LHCN-M2 (cell line): ENCODE measurements at regions not wholly inside any gene's neighbourhood (a gene's known extent, or its start where the extent isn't known, plus 50 kb on each side); places are given as distances from the start of the nearest gene placed in this dataset.
"Not testable (repeated sequence)": the region's sequence is repeated elsewhere in the genome, so short reads cannot be mapped to it uniquely, and the experiment has no call there.

Source experiments
- DNase-seq: peaks from one replicate; pipeline ENCODE4 v3.0.0-alpha.2; 2012; ENCODE audit warnings: low read depth

- DNase-seq = no peak
These were observed 530.0 kb downstream of the PRR16 start for GRCh38 chr5:120994112-120994511.

GRCh38 chr5:120999550-120999949 lies 535.5 kb downstream of the PRR16 start:
- no peak for DNase-seq

GRCh38 chr5:121006217-121006616 lies 542.1 kb downstream of the PRR16 start:
- DNase-seq = no peak

- DNase-seq = no peak
These were observed 543.9 kb downstream of the PRR16 start for GRCh38 chr5:121008041-121008440.

- DNase-seq = no peak
These were observed 545.0 kb downstream of the PRR16 start for GRCh38 chr5:121009058-121009457.

GRCh38 chr5:121018004-121018403 lies 553.9 kb downstream of the PRR16 start:
- no peak for DNase-seq

- DNase-seq = no peak
These were observed 555.0 kb downstream of the PRR16 start for GRCh38 chr5:121019106-121019505.

GRCh38 chr5:121019734-121020133 lies 555.6 kb downstream of the PRR16 start:
- DNase-seq = no peak

- DNase-seq = no peak
These were observed 557.6 kb downstream of the PRR16 start for GRCh38 chr5:121021681-121022080.

- no peak for DNase-seq
These were observed 560.6 kb downstream of the PRR16 start for GRCh38 chr5:121024416-121025311.

- DNase-seq = no peak
These were observed 561.6 kb downstream of the PRR16 start for GRCh38 chr5:121025671-121026070.

GRCh38 chr5:121027636-121028035 lies 563.5 kb downstream of the PRR16 start:
- DNase-seq = no peak

- no peak for DNase-seq
These were observed 565.6 kb downstream of the PRR16 start for GRCh38 chr5:121029536-121030245.

- DNase-seq = no peak
These were observed 567.4 kb downstream of the PRR16 start for GRCh38 chr5:121031491-121031890.

- DNase-seq = no peak
These were observed 569.2 kb downstream of the PRR16 start for GRCh38 chr5:121033334-121033733.

- no peak for DNase-seq
These were observed 574.3 kb downstream of the PRR16 start for GRCh38 chr5:121038438-121038837.

GRCh38 chr5:121049971-121050370 lies 585.9 kb downstream of the PRR16 start:
- no peak for DNase-seq

- DNase-seq = no peak
These were observed 589.2 kb downstream of the PRR16 start for GRCh38 chr5:121053055-121053985.

- no peak for DNase-seq
These were observed 591.5 kb downstream of the PRR16 start for GRCh38 chr5:121055586-121055985.

GRCh38 chr5:121064241-121064640 lies 600.1 kb downstream of the PRR16 start:
- not testable (repeated sequence) for DNase-seq

GRCh38 chr5:121086671-121087070 lies 622.6 kb downstream of the PRR16 start:
- no peak for DNase-seq

- DNase-seq = no peak
These were observed 623.5 kb downstream of the PRR16 start for GRCh38 chr5:121087560-121087959.
